ENCODE measurements at regions not wholly inside any gene's neighbourhood (a gene's known extent, or its start where the extent isn't known, plus 50 kb on each side); places are given as distances from the start of the nearest gene placed in this dataset.

DNA sequence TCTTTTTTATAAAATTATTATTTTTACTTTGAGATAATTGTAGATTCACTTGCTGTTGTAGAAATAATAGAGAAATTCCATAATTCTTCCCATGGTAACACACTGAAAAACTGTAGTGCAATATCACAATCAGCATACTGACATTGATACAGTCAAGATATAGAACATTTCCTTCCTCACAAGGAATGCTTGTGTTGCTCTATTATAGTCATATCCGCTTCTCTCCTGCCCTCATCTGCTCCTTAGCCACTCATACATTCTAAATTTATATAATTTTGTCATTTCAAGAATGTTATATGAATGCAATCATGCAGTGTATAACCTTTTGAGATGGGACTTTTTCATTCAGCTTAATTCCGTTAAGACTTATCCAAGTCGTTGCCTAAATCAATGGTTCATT, 320.2 kb downstream of the BARHL2 start:
- in situ Hi-C loops (cut with MboI; ENCODE audit: low sequenced_read_pairs, unreplicated experiment) = no loop called here
- no peak for DNase-seq (ENCODE audit: low spot score)
- TF ChIP-seq, protein P1, sequence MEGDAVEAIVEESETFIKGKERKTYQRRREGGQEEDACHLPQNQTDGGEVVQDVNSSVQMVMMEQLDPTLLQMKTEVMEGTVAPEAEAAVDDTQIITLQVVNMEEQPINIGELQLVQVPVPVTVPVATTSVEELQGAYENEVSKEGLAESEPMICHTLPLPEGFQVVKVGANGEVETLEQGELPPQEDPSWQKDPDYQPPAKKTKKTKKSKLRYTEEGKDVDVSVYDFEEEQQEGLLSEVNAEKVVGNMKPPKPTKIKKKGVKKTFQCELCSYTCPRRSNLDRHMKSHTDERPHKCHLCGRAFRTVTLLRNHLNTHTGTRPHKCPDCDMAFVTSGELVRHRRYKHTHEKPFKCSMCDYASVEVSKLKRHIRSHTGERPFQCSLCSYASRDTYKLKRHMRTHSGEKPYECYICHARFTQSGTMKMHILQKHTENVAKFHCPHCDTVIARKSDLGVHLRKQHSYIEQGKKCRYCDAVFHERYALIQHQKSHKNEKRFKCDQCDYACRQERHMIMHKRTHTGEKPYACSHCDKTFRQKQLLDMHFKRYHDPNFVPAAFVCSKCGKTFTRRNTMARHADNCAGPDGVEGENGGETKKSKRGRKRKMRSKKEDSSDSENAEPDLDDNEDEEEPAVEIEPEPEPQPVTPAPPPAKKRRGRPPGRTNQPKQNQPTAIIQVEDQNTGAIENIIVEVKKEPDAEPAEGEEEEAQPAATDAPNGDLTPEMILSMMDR (IDR thresholded peaks at IDR 0.05; ENCODE audit: borderline replicate concordance, control extremely low read depth, extremely low read depth, insufficient read depth, missing control alignments) = no peak

DNA sequence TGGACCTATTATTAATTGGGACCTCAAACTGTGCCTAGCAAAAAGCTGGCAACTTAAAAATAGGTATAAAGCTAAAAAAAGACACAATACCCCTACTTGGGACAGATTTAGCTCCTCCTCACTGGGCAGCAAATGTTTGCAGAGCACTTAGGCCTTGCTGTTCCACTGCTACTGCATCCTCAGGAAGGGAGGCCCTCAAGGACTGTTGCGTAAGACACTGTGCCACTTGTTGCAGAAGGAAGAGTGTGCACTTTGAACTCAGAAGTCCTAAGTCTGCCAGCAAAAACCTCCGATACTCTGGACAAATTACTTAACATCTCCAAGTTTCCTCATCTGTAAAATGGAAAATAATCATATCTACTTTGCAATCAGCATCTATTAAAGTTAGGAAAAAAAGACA, 322.9 kb downstream of the BARHL2 start:
- DNase-seq (ENCODE audit: low spot score) = no peak
- in situ Hi-C loops (cut with MboI; ENCODE audit: low sequenced_read_pairs, unreplicated experiment) = no loop called here
- TF ChIP-seq, protein P1 (IDR thresholded peaks at IDR 0.05; ENCODE audit: borderline replicate concordance, control extremely low read depth, extremely low read depth, insufficient read depth, missing control alignments) = no peak

DNA sequence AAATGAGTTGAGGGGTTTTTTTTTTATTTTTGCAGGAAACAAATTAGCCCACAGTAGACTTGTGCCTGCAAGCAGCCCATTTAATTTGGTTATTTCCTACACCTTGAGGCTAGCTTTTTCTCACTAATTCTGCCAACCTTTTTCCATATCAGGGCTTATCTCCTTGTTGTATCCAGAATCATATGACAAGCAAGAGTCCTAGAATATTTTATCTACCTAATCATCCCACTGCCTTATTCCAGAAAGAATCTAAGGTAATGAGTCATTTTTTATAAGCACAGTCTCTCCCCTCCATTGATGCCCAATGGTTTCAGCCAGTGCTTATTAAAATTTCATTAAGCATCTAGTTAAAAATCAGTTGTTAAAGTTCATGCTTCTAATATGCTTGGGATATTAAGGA, 324.1 kb downstream of the BARHL2 start:
- in situ Hi-C loops (cut with MboI; ENCODE audit: low sequenced_read_pairs, unreplicated experiment) = no loop called here
- no peak for DNase-seq (ENCODE audit: low spot score)
- TF ChIP-seq, protein P1 (IDR thresholded peaks at IDR 0.05; ENCODE audit: borderline replicate concordance, control extremely low read depth, extremely low read depth, insufficient read depth, missing control alignments) = no peak

DNA sequence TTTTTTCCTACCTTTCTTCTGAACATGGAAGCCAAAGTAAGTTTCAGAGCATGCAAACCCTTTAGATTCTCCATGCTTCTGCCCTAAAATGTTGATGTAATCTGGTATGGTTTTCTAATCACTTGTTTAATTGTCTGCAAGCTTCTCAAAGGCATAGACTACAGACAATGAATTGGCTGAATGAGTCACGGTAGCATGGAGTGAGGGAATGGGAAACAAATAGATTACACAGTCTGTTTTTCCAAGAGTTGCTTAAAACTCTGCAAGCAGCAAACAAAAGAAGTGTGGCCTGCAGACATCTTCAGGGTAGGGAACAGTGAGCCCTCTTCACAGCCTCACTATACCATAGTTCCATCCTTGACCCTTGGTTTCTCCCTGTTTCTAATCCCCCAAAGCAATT, 326.0 kb downstream of the BARHL2 start:
- TF ChIP-seq, protein P1 (IDR thresholded peaks at IDR 0.05; ENCODE audit: borderline replicate concordance, control extremely low read depth, extremely low read depth, insufficient read depth, missing control alignments) = no peak
- in situ Hi-C loops (cut with MboI; ENCODE audit: low sequenced_read_pairs, unreplicated experiment) = no loop called here
- no peak for DNase-seq (ENCODE audit: low spot score)

DNA sequence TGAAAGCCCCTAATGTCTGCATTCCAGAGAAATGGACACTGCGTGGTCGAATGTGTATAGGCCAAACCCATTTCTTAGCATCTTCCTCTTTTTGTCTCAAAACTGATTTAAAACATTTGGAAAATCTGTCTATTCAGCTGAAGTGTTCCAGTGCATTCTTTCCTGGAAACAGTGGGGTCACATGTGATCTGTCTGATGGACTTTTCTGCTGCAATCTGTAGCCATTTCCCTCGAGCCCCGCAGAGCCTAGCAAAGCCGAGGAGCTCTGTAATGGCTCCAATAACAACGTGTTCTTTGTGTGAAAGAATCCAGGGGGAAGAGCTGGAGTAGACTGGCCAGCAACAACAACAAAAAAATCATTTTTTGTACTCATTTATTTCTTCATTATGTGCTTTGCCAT, 329.3 kb downstream of the BARHL2 start:
- TF ChIP-seq, protein P1 (IDR thresholded peaks at IDR 0.05; ENCODE audit: borderline replicate concordance, control extremely low read depth, extremely low read depth, insufficient read depth, missing control alignments) = no peak
- in situ Hi-C loops (cut with MboI; ENCODE audit: low sequenced_read_pairs, unreplicated experiment) = no loop called here
- DNase-seq (ENCODE audit: low spot score) = no peak

DNA sequence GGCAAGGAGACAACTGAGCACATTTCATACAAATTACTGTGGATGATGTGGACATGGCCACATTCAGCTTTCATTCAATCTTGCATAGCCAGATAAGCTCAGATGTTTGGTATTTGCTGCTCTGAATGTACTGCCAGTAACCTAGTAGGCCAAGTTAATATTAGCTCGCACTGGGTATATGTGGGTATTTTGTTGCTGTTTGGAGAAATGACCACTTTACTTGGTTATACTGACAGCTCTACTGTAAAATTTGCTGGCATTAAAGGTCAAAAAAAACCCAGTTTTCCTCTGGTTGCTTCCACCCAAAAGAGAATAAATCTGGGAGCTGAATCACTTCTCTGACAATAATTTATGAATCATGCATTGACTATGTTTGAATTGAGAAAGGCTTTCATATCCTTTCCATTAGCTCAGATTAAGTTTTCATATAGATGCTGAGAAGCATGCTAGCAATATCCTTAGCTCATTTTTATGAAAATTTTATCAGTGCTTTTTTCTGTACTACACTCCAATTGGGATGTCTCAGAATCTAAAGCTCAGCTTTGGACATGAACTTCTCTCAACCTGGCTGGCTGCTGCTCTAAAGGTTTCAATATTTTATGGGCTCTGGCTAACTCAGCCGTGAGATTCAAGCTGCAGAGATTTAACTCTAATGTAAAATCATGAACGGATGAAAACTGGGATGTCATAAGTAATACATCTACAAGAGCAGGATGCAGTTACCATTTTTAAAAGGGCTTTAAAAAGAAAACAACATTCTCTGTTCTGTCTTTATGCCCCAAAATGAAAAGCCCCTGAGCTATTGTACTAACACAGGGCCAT, 330.0 kb downstream of the BARHL2 start:
- TF ChIP-seq, protein P1 (IDR thresholded peaks at IDR 0.05; ENCODE audit: borderline replicate concordance, control extremely low read depth, extremely low read depth, insufficient read depth, missing control alignments) = no peak
- DNase-seq (ENCODE audit: low spot score) = no peak
- in situ Hi-C loops (cut with MboI; ENCODE audit: low sequenced_read_pairs, unreplicated experiment) = no loop called here

Data from GM13976 (cell line).